ENCODE measurements at regions not wholly inside any gene's neighbourhood (a gene's known extent, or its start where the extent isn't known, plus 50 kb on each side); places are given as distances from the start of the nearest gene placed in this dataset.

DNA sequence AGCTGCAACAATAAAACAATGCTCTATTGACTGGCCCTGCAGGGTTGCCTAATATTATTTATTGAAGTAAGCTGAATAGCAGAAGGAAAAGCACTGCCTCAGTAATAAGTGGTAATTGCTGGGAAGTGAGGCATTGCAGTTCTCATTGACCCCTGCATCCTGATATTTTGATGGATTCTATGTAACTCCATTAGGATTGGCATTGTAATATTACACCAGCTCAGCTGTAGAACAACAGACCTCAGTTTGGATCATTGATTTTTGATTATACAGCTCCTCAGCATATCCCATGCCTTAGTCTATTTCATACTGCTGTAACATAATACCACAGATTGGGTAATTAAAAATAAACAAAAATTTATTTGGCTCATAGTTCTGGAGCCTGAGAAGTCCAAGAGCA is 650.6 kb upstream of the SALL1 start:
- no peak overlapping the region for H3K27ac ChIP-seq

DNA sequence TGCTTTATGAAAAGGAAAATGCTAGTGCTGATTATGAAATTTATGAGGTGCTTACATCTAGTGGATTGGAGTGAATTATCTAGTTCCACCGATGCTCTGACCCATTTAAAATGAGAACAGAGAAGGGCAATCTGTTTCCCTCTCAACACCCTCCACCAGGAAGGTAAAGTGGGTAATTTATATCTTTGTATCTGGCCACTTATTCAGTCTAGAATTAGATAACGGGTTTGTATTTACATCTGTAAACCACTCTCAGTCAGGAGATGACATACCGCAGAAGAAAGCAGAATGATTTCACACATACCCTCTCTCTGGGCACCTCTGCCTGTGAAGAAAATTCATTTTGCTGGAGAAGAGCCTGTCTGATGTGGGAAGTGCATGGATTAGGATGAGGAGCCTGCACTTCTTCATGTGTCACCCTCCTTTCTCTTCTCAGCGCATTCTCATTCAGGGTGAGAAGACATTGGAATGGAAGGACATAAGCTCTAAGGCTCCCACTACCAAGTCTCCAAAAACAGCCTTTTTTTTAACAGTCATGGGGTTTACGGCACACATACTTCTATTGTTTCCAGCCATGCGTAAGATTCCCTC is 646.7 kb upstream of the SALL1 start:
- H3K27ac ChIP-seq: no peak overlapping the region
- TF ChIP-seq ZFX (IDR thresholded peaks at IDR 0.05; ENCODE audit: borderline replicate concordance): no peak
- TF ChIP-seq, protein P1, sequence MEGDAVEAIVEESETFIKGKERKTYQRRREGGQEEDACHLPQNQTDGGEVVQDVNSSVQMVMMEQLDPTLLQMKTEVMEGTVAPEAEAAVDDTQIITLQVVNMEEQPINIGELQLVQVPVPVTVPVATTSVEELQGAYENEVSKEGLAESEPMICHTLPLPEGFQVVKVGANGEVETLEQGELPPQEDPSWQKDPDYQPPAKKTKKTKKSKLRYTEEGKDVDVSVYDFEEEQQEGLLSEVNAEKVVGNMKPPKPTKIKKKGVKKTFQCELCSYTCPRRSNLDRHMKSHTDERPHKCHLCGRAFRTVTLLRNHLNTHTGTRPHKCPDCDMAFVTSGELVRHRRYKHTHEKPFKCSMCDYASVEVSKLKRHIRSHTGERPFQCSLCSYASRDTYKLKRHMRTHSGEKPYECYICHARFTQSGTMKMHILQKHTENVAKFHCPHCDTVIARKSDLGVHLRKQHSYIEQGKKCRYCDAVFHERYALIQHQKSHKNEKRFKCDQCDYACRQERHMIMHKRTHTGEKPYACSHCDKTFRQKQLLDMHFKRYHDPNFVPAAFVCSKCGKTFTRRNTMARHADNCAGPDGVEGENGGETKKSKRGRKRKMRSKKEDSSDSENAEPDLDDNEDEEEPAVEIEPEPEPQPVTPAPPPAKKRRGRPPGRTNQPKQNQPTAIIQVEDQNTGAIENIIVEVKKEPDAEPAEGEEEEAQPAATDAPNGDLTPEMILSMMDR (IDR thresholded peaks at IDR 0.05): no peak

More for the DNA sequence above, 650.6 kb upstream of the SALL1 start:
- TF ChIP-seq, protein P1 (IDR thresholded peaks at IDR 0.05): no peak
- no peak for TF ChIP-seq ZFX (IDR thresholded peaks at IDR 0.05; ENCODE audit: borderline replicate concordance)

DNA sequence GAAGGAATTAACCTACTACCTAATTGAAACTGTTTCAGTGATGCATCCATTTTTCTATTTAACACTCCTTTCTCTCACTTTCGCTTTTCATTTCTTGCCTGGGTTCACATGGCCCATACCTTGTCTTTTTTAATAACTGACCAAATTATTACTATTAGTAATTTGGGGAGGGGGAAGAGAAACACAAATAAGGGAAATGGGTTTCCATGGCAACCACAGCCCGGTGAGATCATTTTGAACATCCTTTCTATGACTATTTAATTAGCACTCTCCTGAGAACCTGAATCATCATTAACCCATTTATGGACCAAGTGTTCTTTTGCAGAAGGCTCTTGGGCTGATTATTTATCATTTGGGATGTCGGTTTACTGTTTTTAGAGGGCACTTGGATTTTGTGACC is 628.2 kb upstream of the SALL1 start:
- H3K27ac ChIP-seq: no peak overlapping the region
- TF ChIP-seq, protein P1 (IDR thresholded peaks at IDR 0.05): no peak
- no peak for TF ChIP-seq ZFX (IDR thresholded peaks at IDR 0.05; ENCODE audit: borderline replicate concordance)

DNA sequence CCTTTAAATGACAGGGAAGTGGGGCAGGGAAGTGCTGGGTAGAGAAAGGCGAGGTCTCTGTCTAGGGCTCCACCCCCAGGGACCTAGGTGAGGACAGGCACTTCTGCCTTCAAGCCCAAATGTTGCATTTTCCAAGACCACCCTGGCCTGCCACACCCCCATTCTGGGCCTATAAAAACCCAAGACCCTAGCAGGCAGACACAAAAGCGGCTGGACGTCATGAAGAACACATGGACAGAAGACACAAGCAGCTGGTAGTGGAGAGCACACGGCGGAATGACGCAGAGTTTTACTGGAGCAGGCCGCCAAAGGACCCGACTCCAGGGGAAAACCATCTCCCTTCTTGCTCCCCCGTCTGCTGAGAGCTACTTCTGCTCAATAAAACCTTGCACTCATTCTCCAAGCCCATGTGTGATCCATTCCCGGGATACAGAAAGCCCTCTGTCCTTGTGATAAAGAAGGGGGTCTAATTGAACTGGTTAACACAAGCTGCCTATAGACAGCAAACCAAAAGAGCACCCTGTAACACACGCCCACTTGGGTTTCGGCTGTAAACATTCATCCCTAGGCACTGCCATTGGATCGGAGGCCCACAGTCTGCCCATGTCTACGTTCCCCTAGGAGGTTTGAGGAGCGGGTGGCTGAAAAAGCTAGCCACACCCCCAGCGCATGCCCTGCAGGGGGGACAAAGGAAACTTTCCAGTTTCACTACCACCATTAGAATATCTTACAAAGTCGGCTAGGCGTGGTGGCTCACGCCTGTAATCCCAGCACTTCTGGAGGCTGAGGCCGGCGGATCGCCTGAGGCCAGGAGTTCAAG is 622.2 kb upstream of the SALL1 start:
- TF ChIP-seq ZFX (IDR thresholded peaks at IDR 0.05; ENCODE audit: borderline replicate concordance): no peak
- TF ChIP-seq, protein P1 (IDR thresholded peaks at IDR 0.05): no peak
- no peak overlapping the region for H3K27ac ChIP-seq

- TF ChIP-seq, protein P1 (IDR thresholded peaks at IDR 0.05): no peak
- TF ChIP-seq ZFX (IDR thresholded peaks at IDR 0.05; ENCODE audit: borderline replicate concordance): no peak
- H3K27ac ChIP-seq: no peak overlapping the region
These were observed 615.7 kb upstream of the SALL1 start for GRCh38 chr16:51766739-51767138.

- H3K27ac ChIP-seq: no peak overlapping the region
- no peak for TF ChIP-seq ZFX (IDR thresholded peaks at IDR 0.05; ENCODE audit: borderline replicate concordance)
- TF ChIP-seq, protein P1 (IDR thresholded peaks at IDR 0.05): no peak
These were observed 612.1 kb upstream of the SALL1 start for GRCh38 chr16:51763072-51763661.
